Stimulated activated CD4-positive, alpha-beta T cell treated with anti-CD3 and anti-CD28 coated beads, Interleukin-2, amount 100 ng/mL, for 48 hours (primary cell): ENCODE measurements at regions not wholly inside any gene's neighbourhood (a gene's known extent, or its start where the extent isn't known, plus 50 kb on each side); places are given as distances from the start of the nearest gene placed in this dataset.

Experiments used
- DNase-seq, 2 donors: peaks; one replicate each; pipeline ENCODE4 v3.0.0-alpha.2; 2020

- DNase-seq: no peak
Observed at GRCh38 chr1:36570478-36571060, 87.9 kb upstream of the CSF3R start.

GRCh38 chr1:36570006-36570405 lies 87.3 kb upstream of the CSF3R start:
- no peak for DNase-seq

- DNase-seq: no peak
Observed at GRCh38 chr1:36567601-36568341, 85.1 kb upstream of the CSF3R start.

- no peak for DNase-seq
Observed at GRCh38 chr1:36565576-36566501, 83.1 kb upstream of the CSF3R start.

- DNase-seq: no peak
Observed at GRCh38 chr1:36562181-36562685, 79.5 kb upstream of the CSF3R start.

GRCh38 chr1:36561361-36561724 lies 78.6 kb upstream of the CSF3R start:
- DNase-seq: no peak

- no peak for DNase-seq
Observed at GRCh38 chr1:36560621-36561360, 78.1 kb upstream of the CSF3R start.

GRCh38 chr1:36560177-36560576 lies 77.5 kb upstream of the CSF3R start:
- DNase-seq: no peak

- no peak for DNase-seq
Observed at GRCh38 chr1:36559061-36559460, 76.3 kb upstream of the CSF3R start.

GRCh38 chr1:36557041-36558000 lies 74.6 kb upstream of the CSF3R start:
- no peak for DNase-seq

GRCh38 chr1:36555041-36555440 lies 72.3 kb upstream of the CSF3R start:
- DNase-seq: no peak

GRCh38 chr1:36554323-36554628 lies 71.6 kb upstream of the CSF3R start:
- DNase-seq: no peak

- peak; percentile 78 to 79 for DNase-seq
Observed at GRCh38 chr1:36553591-36554322, 71.0 kb upstream of the CSF3R start.

GRCh38 chr1:36542962-36543515 lies 60.3 kb upstream of the CSF3R start:
- no peak for DNase-seq

- no peak for DNase-seq
Observed at GRCh38 chr1:36542024-36542961, 59.6 kb upstream of the CSF3R start.

- no peak for DNase-seq
Observed at GRCh38 chr1:36540056-36540455, 57.3 kb upstream of the CSF3R start.

- no peak for DNase-seq
Observed at GRCh38 chr1:36539526-36539925, 56.8 kb upstream of the CSF3R start.

GRCh38 chr1:36537991-36538390 lies 55.3 kb upstream of the CSF3R start:
- DNase-seq: no peak

GRCh38 chr1:36537190-36537768 lies 54.6 kb upstream of the CSF3R start:
- DNase-seq: no peak
